Left lung (tissue), 4 donors: ENCODE measurements at regions not wholly inside any gene's neighbourhood (a gene's known extent, or its start where the extent isn't known, plus 50 kb on each side); places are given as distances from the start of the nearest gene placed in this dataset.

Experiments
- ATAC-seq: fragments of 200-7000 bp; cut with Tn5 transposase; one replicate; pipeline ENCODE4 v1.9.1; 2020; ENCODE audit warnings: moderate library complexity
- DNase-seq, 4 donors: peaks; one replicate each; pipeline ENCODE4 v3.0.0-alpha.2; 2013 to 2020
- H3K27ac ChIP-seq, 2 donors: fragments of 200-600 bp; sonication (generic) in 1 of 2; one replicate each; pipeline versions ENCODE4 v1.5.0 to v1.8.0; 2020 to 2021
- H3K27me3 ChIP-seq, 2 donors: fragments of 200-600 bp; sonication (generic) in 1 of 2; one replicate each; pipeline versions ENCODE4 v1.5.0 to v1.8.0; 2020 to 2021
- H3K36me3 ChIP-seq, 2 donors: fragments of 200-600 bp; sonication (generic) in 1 of 2; one replicate each; pipeline versions ENCODE4 v1.5.0 to v1.8.0; 2020 to 2021
- H3K4me1 ChIP-seq, 2 donors: fragments of 200-600 bp; one replicate each; pipeline ENCODE4 v1.8.0; 2021
- H3K4me3 ChIP-seq, 2 donors: fragments of 200-600 bp; sonication (generic) in 1 of 2; one replicate each; pipeline versions ENCODE4 v1.5.0 to v1.8.0; 2020 to 2021; ENCODE audit warnings: mild to moderate bottlenecking in 1 of 2
- H3K9me3 ChIP-seq, 2 donors: fragments of 200-600 bp; sonication (generic) in 1 of 2; one replicate each; pipeline versions ENCODE4 v1.5.0 to v1.8.0; 2020 to 2021
- CTCF ChIP-seq, 2 donors: fragments of 200-600 bp; sonication (generic) in 1 of 2; IDR thresholded peaks; one replicate each; pipeline versions ENCODE4 v1.5.0 to v1.8.0; 2021; ENCODE audit warnings: antibody characterized with exemption in 2 of 2
- intact Hi-C, 2 donors: fragments of 100-400 bp; cut with DNase I; formaldehyde crosslinking; loops; one replicate each; pipeline versions ENCODE4 v1.11.2 to v1.14.2; 2022
- donor health status: DM: no; HTN: yes; CAD: no.
- donor health status: DM: no; HTN: no; CAD: no.

- ATAC-seq (no peak), DNase-seq (no peak)
- no peak overlapping the region for H3K4me3 ChIP-seq
- H3K27ac ChIP-seq, result no peak overlapping the region
- intact Hi-C loops, result no loop called here
- no peaks in the 10 kb centered on the region for H3K4me1 ChIP-seq
- TF ChIP-seq CTCF (IDR thresholded peaks at IDR 0.05), result no peak
- no peaks in the 10 kb centered on the region for H3K9me3 ChIP-seq
- H3K27me3 ChIP-seq, result no peaks in the 10 kb centered on the region
- no peaks in the 10 kb centered on the region for H3K36me3 ChIP-seq
These were observed 51.3 kb upstream of the PCDH9 start for GRCh38 chr13:67281466-67281865.
